ENCODE measurements at regions not wholly inside any gene's neighbourhood (a gene's known extent, or its start where the extent isn't known, plus 50 kb on each side); places are given as distances from the start of the nearest gene placed in this dataset.

- TF ChIP-seq POLR2A (IDR thresholded peaks at IDR 0.05): no peak
- TF ChIP-seq CTCF (IDR thresholded peaks at IDR 0.05 in 4 of 5, conservative IDR thresholded peaks at IDR 0.05 in 1 of 5): no peak
These were observed 428.5 kb downstream of the FAM181B start for GRCh38 chr11:82305123-82305522.

Measured in gastrocnemius medialis (tissue), 4 donors.